Endothelial cell of umbilical vein (primary cell): ENCODE measurements at regions not wholly inside any gene's neighbourhood (a gene's known extent, or its start where the extent isn't known, plus 50 kb on each side); places are given as distances from the start of the nearest gene placed in this dataset.

ENCODE experiments used
- BruUV-seq: library from RNA; stranded (reverse); fragments of 400-500 nt; replicated peaks from 2 replicates; lab custom pipeline; 2021; lab: Mats Ljungman, UMichigan
- CTCF ChIA-PET: fragments of 300-600, 350-600 bp; sonication (Branson Sonifier 250); formaldehyde crosslinking; loops from one replicate; lab custom pipeline; 2021; ENCODE audit warnings: antibody characterized with exemption, inconsistent platforms; lab: Charles Lee
- POLR2A ChIA-PET: fragments of 300-600, 350-600 bp; sonication (Branson Sonifier 250); formaldehyde crosslinking; loops from one replicate; lab custom pipeline; 2021; ENCODE audit warnings: antibody characterized with exemption, inconsistent platforms; lab: Charles Lee
- DNase-seq: peaks from one replicate; pipeline ENCODE4 v3.0.0-alpha.2; 2011; ENCODE audit warnings: low read depth, low spot score
- FAIRE-seq: peaks from 2 replicates; lab custom pipeline; 2011; peaks lifted over from hg19 to GRCh38; lab: Jason Lieb, UNC
- H2AFZ ChIP-seq: 2 replicates; pipeline ENCODE4 v1.6.0; 2012; ENCODE audit warnings: low read depth, low read length, control low read depth, inconsistent platforms
- H3K27ac ChIP-seq: 2 replicates; pipeline ENCODE4 v1.5.1; 2011; ENCODE audit warnings: low read depth, mild to moderate bottlenecking, control low read depth, low read length, moderate library complexity; ENCODE audit not compliant: insufficient read depth
- H3K27me3 ChIP-seq, 2 experiments: 2 replicates each; pipeline versions ENCODE4 v1.6.0 to v1.6.1; 2011; ENCODE audit warnings: low read length in 2 of 2, mixed read lengths in 1 of 2; ENCODE audit not compliant: control insufficient read depth in 2 of 2, insufficient read depth in 2 of 2
- H3K36me3 ChIP-seq, 2 experiments: 2 replicates in 1 of 2; 3 replicates in 1 of 2; pipeline ENCODE4 v1.5.1; 2011; ENCODE audit warnings: low read length in 2 of 2, mild to moderate bottlenecking in 1 of 2, moderate library complexity in 1 of 2; ENCODE audit not compliant: control insufficient read depth in 2 of 2, insufficient read depth in 2 of 2; ENCODE audit errors: extremely low read depth in 1 of 2
- H3K4me1 ChIP-seq: 3 replicates; pipeline ENCODE4 v1.5.1; 2011; ENCODE audit warnings: mild to moderate bottlenecking, low read length; ENCODE audit not compliant: control insufficient read depth, insufficient read depth; ENCODE audit errors: extremely low read depth
- H3K4me2 ChIP-seq: 2 replicates; pipeline ENCODE4 v1.6.1; 2011; ENCODE audit warnings: low read length, control low read depth, mixed read lengths; ENCODE audit not compliant: insufficient read depth
- H3K4me3 ChIP-seq, 3 experiments: fragments of 200-600 bp in 1 of 3; sonication (generic), shearing (Covaris generic) in 1 of 3; replicated peaks in 1 of 3; 2 replicates each; pipeline ENCODE4 v1.5.1; 2011 to 2016; ENCODE audit warnings: control low read depth in 3 of 3, low read length in 3 of 3, mild to moderate bottlenecking in 2 of 3, inconsistent platforms in 1 of 3, low read depth in 1 of 3, moderate library complexity in 1 of 3; ENCODE audit not compliant: insufficient read depth in 1 of 3
- H3K79me2 ChIP-seq: 2 replicates; pipeline ENCODE4 v1.6.0; 2012; ENCODE audit warnings: low read length, inconsistent platforms; ENCODE audit not compliant: control insufficient read depth, insufficient read depth
- H3K9ac ChIP-seq: replicated peaks from 2 replicates; pipeline ENCODE3; 2011; ENCODE audit warnings: low read length, control low read depth; ENCODE audit not compliant: insufficient read depth; ENCODE audit errors: extremely low read depth
- H3K9me1 ChIP-seq: replicated peaks from 3 replicates; pipeline ENCODE4 v1.6.0; 2011; ENCODE audit warnings: mild to moderate bottlenecking, low read length; ENCODE audit not compliant: control insufficient read depth, insufficient read depth; ENCODE audit errors: extremely low read depth
- H3K9me3 ChIP-seq: replicated peaks from 2 replicates; pipeline ENCODE4 v1.5.1; 2012; ENCODE audit warnings: low read length, inconsistent platforms; ENCODE audit not compliant: control insufficient read depth, insufficient read depth
- H4K20me1 ChIP-seq: replicated peaks from 2 replicates; pipeline ENCODE3; 2011; ENCODE audit warnings: mild to moderate bottlenecking, low read length; ENCODE audit not compliant: control insufficient read depth, insufficient read depth; ENCODE audit errors: extremely low read depth
- CTCF ChIP-seq, 2 donors: IDR thresholded peaks; 1 replicate in 1 of 2; 2 replicates in 1 of 2; pipeline ENCODE4 v1.5.1; 2011; ENCODE audit warnings: low read length in 2 of 2, mild to moderate bottlenecking in 2 of 2, moderate library complexity in 2 of 2, control low read depth in 1 of 2, inconsistent platforms in 1 of 2, low read depth in 1 of 2; ENCODE audit not compliant: insufficient read depth in 1 of 2; ENCODE audit errors: extremely low read depth in 1 of 2
- EZH2 ChIP-seq: IDR thresholded peaks from 2 replicates; pipeline ENCODE4 v1.6.1; 2012; ENCODE audit warnings: borderline replicate concordance, low read depth, mild to moderate bottlenecking, moderate library complexity, low read length, inconsistent platforms; ENCODE audit not compliant: severe bottlenecking
- GATA2 ChIP-seq: IDR thresholded peaks from 2 replicates; pipeline ENCODE4 v1.7.0; 2011; ENCODE audit warnings: low read depth, mild to moderate bottlenecking, moderate library complexity, mixed read lengths, low read length; ENCODE audit not compliant: insufficient read length, insufficient read depth
- JUN ChIP-seq: IDR thresholded peaks from 2 replicates; pipeline ENCODE4 v1.6.1; 2011; ENCODE audit warnings: borderline replicate concordance, low read depth; ENCODE audit not compliant: insufficient read length, insufficient read depth
- MAX ChIP-seq: IDR thresholded peaks from 2 replicates; pipeline ENCODE4 v1.6.1; 2011; ENCODE audit not compliant: insufficient read depth, insufficient read length
- MYC ChIP-seq: IDR thresholded peaks from one replicate; pipeline ENCODE4 v1.6.1; 2011; ENCODE audit warnings: mild to moderate bottlenecking, low read depth, low read length
- POLR2AphosphoS5 ChIP-seq: IDR thresholded peaks from 2 replicates; pipeline ENCODE4 v1.6.1; 2012; ENCODE audit warnings: low read depth, mild to moderate bottlenecking, control low read depth, low read length, moderate library complexity; ENCODE audit not compliant: insufficient read depth
- dilution Hi-C: fragments of 300-500 bp; cut with MboI; formaldehyde crosslinking; loops from one replicate; pipeline ENCODE4 v1.15.0; 2019; ENCODE audit warnings: low sequenced_read_pairs; ENCODE audit not compliant: extremely low pct_ligation_motif_present
- intact Hi-C: fragments of 100-400 bp; cut with micrococcal nuclease; formaldehyde crosslinking; loops from one replicate; pipeline ENCODE4 v1.10.0; 2022

GRCh38 chrX:6910218-6910617 is 237.3 kb upstream of the STS start:
- no peaks in the 10 kb centered on the region for H3K36me3 ChIP-seq
- H3K9me3 ChIP-seq: no peaks in the 10 kb centered on the region
- BruUV-seq: no TSS peak
- no peak overlapping the region for H3K4me3 ChIP-seq
- no peaks in the 10 kb centered on the region for H3K9me1 ChIP-seq
- H3K27me3 ChIP-seq: no peaks in the 10 kb centered on the region
- no peak overlapping the region for H3K27ac ChIP-seq
- H3K79me2 ChIP-seq: no peaks in the 10 kb centered on the region
- no peak for FAIRE-seq
- dilution Hi-C loops (no loop called here), intact Hi-C loops (no loop called here)
- H2AFZ ChIP-seq: no peak overlapping the region
- DNase-seq: no peak
- TF ChIP-seq MAX: no peak
- no peak for TF ChIP-seq MYC
- no peaks in the 10 kb centered on the region for H4K20me1 ChIP-seq
- CTCF ChIA-PET: no interaction called here
- no peak overlapping the region for H3K4me2 ChIP-seq
- H3K9ac ChIP-seq: no peak overlapping the region
- H3K4me1 ChIP-seq: no peaks in the 10 kb centered on the region
- POLR2A ChIA-PET: no interaction called here

GRCh38 chrX:6909396-6909795 is 238.1 kb upstream of the STS start:
- Histone ChIP-seq H4K20me1 (no peaks in the 10 kb centered on the region), H3K9ac (no peak overlapping the region), H3K27ac (no peak overlapping the region), H3K9me1 (no peaks in the 10 kb centered on the region), H2AFZ (no peak overlapping the region), H3K9me3 (no peaks in the 10 kb centered on the region), H3K4me3 (no peak overlapping the region), H3K27me3 (no peaks in the 10 kb centered on the region), H3K4me2 (no peak overlapping the region), H3K4me1 (no peaks in the 10 kb centered on the region), H3K79me2 (no peaks in the 10 kb centered on the region), H3K36me3 (no peaks in the 10 kb centered on the region)
- intact Hi-C loops: no loop called here
- POLR2A ChIA-PET: no interaction called here
- TF ChIP-seq POLR2AphosphoS5 (no peak), JUN (no peak), CTCF (IDR thresholded peaks at IDR 0.05; ENCODE audit: extremely low read depth in 1 of 2, insufficient read depth in 1 of 2, low read depth in 1 of 2, low read length in 2 of 2) (no peak), GATA2 (no peak), MAX (no peak), EZH2 (no peak)
- no peak for FAIRE-seq
- BruUV-seq: no TSS peak
- no peak for DNase-seq
- CTCF ChIA-PET: no interaction called here
- dilution Hi-C loops: no loop called here
